Liver (tissue), 3 donors: ENCODE measurements at regions not wholly inside any gene's neighbourhood (a gene's known extent, or its start where the extent isn't known, plus 50 kb on each side); places are given as distances from the start of the nearest gene placed in this dataset.

Source experiments
- ATF3 ChIP-seq: IDR thresholded peaks from 2 replicates; pipeline ENCODE4 v1.6.1; 2016; ENCODE audit warnings: antibody characterized with exemption
- CTCF ChIP-seq: fragments of 150-350 bp; IDR thresholded peaks from 2 replicates; pipeline ENCODE4 v1.5.1; 2017; ENCODE audit warnings: improper control_type of control experiment, low read depth, low read length; ENCODE audit not compliant: missing input control
- EGR1 ChIP-seq, 2 donors: IDR thresholded peaks; 2 replicates each; pipeline ENCODE4 v1.6.1; 2016 to 2018; ENCODE audit warnings: antibody characterized with exemption in 2 of 2, low read depth in 2 of 2
- FOXA1 ChIP-seq: IDR thresholded peaks from 2 replicates; pipeline ENCODE4 v1.6.1; 2016; ENCODE audit warnings: antibody characterized with exemption
- GABPA ChIP-seq, 2 donors: IDR thresholded peaks in 1 of 2; conservative IDR thresholded peaks in 1 of 2; 2 replicates each; pipeline ENCODE4 v1.6.1; 2016; ENCODE audit warnings: antibody characterized with exemption in 2 of 2, mild to moderate bottlenecking in 1 of 2, moderate library complexity in 1 of 2
- HNF4A ChIP-seq, 2 donors: conservative IDR thresholded peaks; 2 replicates each; pipeline ENCODE4 v1.6.1; 2016; ENCODE audit warnings: antibody characterized with exemption in 2 of 2, mild to moderate bottlenecking in 2 of 2
- JUND ChIP-seq, 2 donors: IDR thresholded peaks; 2 replicates each; pipeline ENCODE4 v1.6.1; 2016; ENCODE audit warnings: antibody characterized with exemption in 2 of 2
- MAX ChIP-seq: IDR thresholded peaks from 2 replicates; pipeline ENCODE4 v1.6.1; 2016; ENCODE audit warnings: antibody characterized with exemption
- REST ChIP-seq: IDR thresholded peaks from 2 replicates; pipeline ENCODE4 v1.6.1; 2016; ENCODE audit warnings: antibody characterized with exemption, mild to moderate bottlenecking
- RXRA ChIP-seq, 2 donors: IDR thresholded peaks; 2 replicates each; pipeline ENCODE4 v1.6.1; 2017 to 2018; ENCODE audit warnings: antibody characterized with exemption in 2 of 2, mild to moderate bottlenecking in 1 of 2
- TAF1 ChIP-seq: conservative IDR thresholded peaks from 2 replicates; pipeline ENCODE4 v1.6.1; 2016; ENCODE audit warnings: antibody characterized with exemption, mild to moderate bottlenecking
- YY1 ChIP-seq: IDR thresholded peaks from 2 replicates; pipeline ENCODE4 v1.6.1; 2016; ENCODE audit warnings: antibody characterized with exemption, mild to moderate bottlenecking
- TF ChIP-seq, protein P1 (sequence below): IDR thresholded peaks from 2 replicates; pipeline ENCODE4 v1.6.1; 2016; ENCODE audit warnings: antibody characterized with exemption
- donor health status: healthy.
- donor health status: healthy.

DNA sequence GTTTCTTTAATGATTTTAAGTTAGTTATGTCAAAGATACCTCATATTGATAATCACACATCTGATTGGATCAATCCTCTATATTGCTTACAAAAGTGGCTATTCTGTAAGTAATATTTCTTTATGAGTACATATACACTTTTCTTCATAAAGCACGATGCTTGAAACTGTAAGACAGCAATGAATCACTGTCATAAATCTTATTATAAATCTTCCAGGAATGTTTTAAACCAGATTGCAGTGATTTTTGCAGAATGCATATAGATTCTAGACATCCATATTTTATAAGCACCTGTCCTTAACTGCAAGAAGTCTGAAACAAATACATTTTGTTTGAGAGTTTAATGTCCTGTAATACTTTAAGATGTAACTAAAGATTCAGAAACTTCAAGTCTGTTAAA lies 367.0 kb upstream of the FANCL start:
- TF ChIP-seq CTCF, result no peak
- no peak for TF ChIP-seq GABPA (IDR thresholded peaks at IDR 0.05 in 1 of 2, conservative IDR thresholded peaks at IDR 0.05 in 1 of 2)
- no peak for TF ChIP-seq REST
- no peak for TF ChIP-seq MAX
- no peak for TF ChIP-seq YY1
- no peak for TF ChIP-seq EGR1 (IDR thresholded peaks at IDR 0.05; ENCODE audit: low read depth in 2 of 2)
- TF ChIP-seq, protein P1, sequence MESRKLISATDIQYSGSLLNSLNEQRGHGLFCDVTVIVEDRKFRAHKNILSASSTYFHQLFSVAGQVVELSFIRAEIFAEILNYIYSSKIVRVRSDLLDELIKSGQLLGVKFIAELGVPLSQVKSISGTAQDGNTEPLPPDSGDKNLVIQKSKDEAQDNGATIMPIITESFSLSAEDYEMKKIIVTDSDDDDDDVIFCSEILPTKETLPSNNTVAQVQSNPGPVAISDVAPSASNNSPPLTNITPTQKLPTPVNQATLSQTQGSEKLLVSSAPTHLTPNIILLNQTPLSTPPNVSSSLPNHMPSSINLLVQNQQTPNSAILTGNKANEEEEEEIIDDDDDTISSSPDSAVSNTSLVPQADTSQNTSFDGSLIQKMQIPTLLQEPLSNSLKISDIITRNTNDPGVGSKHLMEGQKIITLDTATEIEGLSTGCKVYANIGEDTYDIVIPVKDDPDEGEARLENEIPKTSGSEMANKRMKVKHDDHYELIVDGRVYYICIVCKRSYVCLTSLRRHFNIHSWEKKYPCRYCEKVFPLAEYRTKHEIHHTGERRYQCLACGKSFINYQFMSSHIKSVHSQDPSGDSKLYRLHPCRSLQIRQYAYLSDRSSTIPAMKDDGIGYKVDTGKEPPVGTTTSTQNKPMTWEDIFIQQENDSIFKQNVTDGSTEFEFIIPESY, result no peak
- TF ChIP-seq ATF3, result no peak
- TF ChIP-seq RXRA (IDR thresholded peaks at IDR 0.05), result no peak
- no peak for TF ChIP-seq FOXA1
- TF ChIP-seq HNF4A (conservative IDR thresholded peaks at IDR 0.05), result no peak
- TF ChIP-seq TAF1, result no peak
- no peak for TF ChIP-seq JUND (IDR thresholded peaks at IDR 0.05)
